A549 (cell line): ENCODE measurements at regions not wholly inside any gene's neighbourhood (a gene's known extent, or its start where the extent isn't known, plus 50 kb on each side); places are given as distances from the start of the nearest gene placed in this dataset.

Experiments
- ATAC-seq, 2 experiments: fragments of 200-7000 bp in 1 of 2; fragments of >200 bp in 1 of 2; cut with Nextera tagmentation in 1 of 2; cut with Tn5 transposase in 1 of 2; 3 replicates each; pipeline versions ENCODE4 v1.8.0 to v1.9.1; 2018 to 2020; ENCODE audit warnings: mild to moderate bottlenecking in 1 of 2, moderate library complexity in 1 of 2
- CTCF ChIA-PET: fragments of 300-600 bp; sonication (Branson Sonifier 250); formaldehyde crosslinking; extraction: SDS; loops from one replicate; lab custom pipeline; 2021; ENCODE audit warnings: antibody characterized with exemption, inconsistent platforms; lab: Yijun Ruan, JAX
- POLR2A ChIA-PET: fragments of 350-600 bp; formaldehyde crosslinking; extraction: SDS; loops from one replicate; lab custom pipeline; 2021; ENCODE audit warnings: antibody characterized with exemption, inconsistent platforms; lab: Yijun Ruan, JAX
- DNase-seq, 2 experiments: peaks; one replicate each; pipeline versions ENCODE4 v3.0.0 to v3.0.0-alpha.2; 2011 to 2016; ENCODE audit warnings: low read depth in 1 of 2, low spot score in 1 of 2
- FAIRE-seq: peaks from 2 replicates; lab custom pipeline; 2011; peaks lifted over from hg19 to GRCh38; lab: Jason Lieb, UNC
- H3K27ac ChIP-seq, 2 experiments: fragments of >200 bp; sonication (Bioruptor Twin); formaldehyde crosslinking; 3 replicates each; pipeline ENCODE4 v1.5.1; 2016 to 2017
- H3K4me1 ChIP-seq: fragments of >200 bp; sonication (Bioruptor Twin); formaldehyde crosslinking; 3 replicates; pipeline ENCODE4 v1.6.1; 2016
- H3K4me2 ChIP-seq: fragments of >200 bp; sonication (Bioruptor Twin); formaldehyde crosslinking; 3 replicates; pipeline ENCODE4 v1.6.1; 2016
- H3K4me3 ChIP-seq: fragments of >200 bp; sonication (Bioruptor Twin); formaldehyde crosslinking; 3 replicates; pipeline ENCODE4 v1.5.1; 2016
- H3K9me3 ChIP-seq: fragments of >200 bp; sonication (Bioruptor Twin); formaldehyde crosslinking; 3 replicates; pipeline ENCODE4 v1.6.1; 2016
- BHLHE40 ChIP-seq: IDR thresholded peaks from 2 replicates; pipeline ENCODE4 v1.6.1; 2012; ENCODE audit warnings: low read depth, low read length, inconsistent platforms
- CHD4 ChIP-seq: fragments of 200-600 bp; sonication (generic); IDR thresholded peaks from 2 replicates; pipeline ENCODE4 v1.6.1; 2016; ENCODE audit warnings: antibody characterized with exemption, mild to moderate bottlenecking, borderline replicate concordance
- E2F6 ChIP-seq: IDR thresholded peaks from 2 replicates; pipeline ENCODE4 v1.6.1; 2012; ENCODE audit warnings: low read depth, borderline replicate concordance
- EHMT2 ChIP-seq: fragments of 200-600 bp; sonication (generic); IDR thresholded peaks from 2 replicates; pipeline ENCODE4 v1.6.1; 2016; ENCODE audit warnings: antibody characterized with exemption, low read depth, mild to moderate bottlenecking, moderate library complexity
- ELK1 ChIP-seq: fragments of 150-350 bp; IDR thresholded peaks from 2 replicates; pipeline ENCODE4 v1.6.1; 2014; ENCODE audit warnings: low read depth, mild to moderate bottlenecking, low read length
- FOSL2 ChIP-seq, 2 experiments: fragments of 450-650 bp in 1 of 2; fragments of >200 bp in 1 of 2; sonication (Bioruptor Twin) in 1 of 2; formaldehyde crosslinking; IDR thresholded peaks; 2 replicates each; pipeline versions ENCODE4 v1.5.0 to v1.6.1; 2016 to 2020; ENCODE audit warnings: mild to moderate bottlenecking in 1 of 2, moderate library complexity in 1 of 2
- HOXA7 ChIP-seq: fragments of 250-450 bp; sonication (Bioruptor Pico); IDR thresholded peaks from 2 replicates; pipeline ENCODE4 v1.5.0; 2020; ENCODE audit warnings: mild to moderate bottlenecking, moderate library complexity
- HOXB5 ChIP-seq: fragments of 250-450 bp; sonication (Bioruptor Pico); IDR thresholded peaks from 2 replicates; pipeline ENCODE4 v1.5.0; 2020; ENCODE audit warnings: mild to moderate bottlenecking, moderate library complexity
- KDM5A ChIP-seq: fragments of 200-600 bp; sonication (generic); IDR thresholded peaks from 2 replicates; pipeline ENCODE4 v1.6.1; 2016; ENCODE audit warnings: antibody characterized with exemption, mild to moderate bottlenecking
- MAFK ChIP-seq: fragments of 450-650 bp; IDR thresholded peaks from 2 replicates; pipeline ENCODE4 v1.6.1; 2014; ENCODE audit not compliant: partially characterized antibody
- MAZ ChIP-seq: fragments of 150-350 bp; IDR thresholded peaks from 2 replicates; pipeline ENCODE4 v1.6.1; 2014; ENCODE audit warnings: antibody characterized with exemption, low read depth, low read length, borderline replicate concordance
- PBX3 ChIP-seq: IDR thresholded peaks from 2 replicates; pipeline ENCODE4 v1.6.1; 2012
- RAD21 ChIP-seq, 2 experiments: fragments of >200 bp in 1 of 2; sonication (Bioruptor Twin) in 1 of 2; formaldehyde crosslinking in 1 of 2; IDR thresholded peaks in 1 of 2; conservative IDR thresholded peaks in 1 of 2; 2 replicates in 1 of 2; 3 replicates in 1 of 2; pipeline ENCODE4 v1.6.1; 2012 to 2018; ENCODE audit warnings: inconsistent platforms in 1 of 2
- RCOR1 ChIP-seq: fragments of 150-350 bp; IDR thresholded peaks from 2 replicates; pipeline ENCODE4 v1.6.1; 2014; ENCODE audit warnings: antibody characterized with exemption, low read length, low read depth
- SMC3 ChIP-seq: fragments of >200 bp; sonication (Bioruptor Twin); formaldehyde crosslinking; IDR thresholded peaks from 3 replicates; pipeline ENCODE4 v1.6.1; 2018; ENCODE audit warnings: inconsistent platforms
- TP53 ChIP-seq: fragments of 250-450 bp; sonication (Bioruptor Pico); IDR thresholded peaks from 2 replicates; pipeline ENCODE4 v1.5.0; 2021; ENCODE audit warnings: mild to moderate bottlenecking, moderate library complexity
- ZC3H11A ChIP-seq: fragments of 450-650 bp; IDR thresholded peaks from 2 replicates; pipeline ENCODE4 v1.6.1; 2014; ENCODE audit warnings: antibody characterized with exemption, mild to moderate bottlenecking
- WGBS: methylation state at CpG from one replicate; pipeline ENCODE4 v1.1.6; 2017; ENCODE audit errors: missing lambda C conversion rate; 5-methylcytosine and 5-hydroxymethylcytosine counted together

- ATAC-seq, result no peak
- Histone ChIP-seq H3K4me1 (no peaks in the 10 kb centered on the region), H3K9me3 (no peaks in the 10 kb centered on the region), H3K4me2 (no peak overlapping the region), H3K4me3 (no peak overlapping the region)
- CTCF ChIA-PET, result no interaction called here
- POLR2A ChIA-PET, result no interaction called here
- no peak for DNase-seq
- no peak for TF ChIP-seq EHMT2
- TF ChIP-seq RCOR1, result no peak
- TF ChIP-seq, all 56 proteins: peak for 0
- no peak overlapping the region for H3K27ac ChIP-seq
- 46% methylated on average over 2 of the region's 2 CpGs for WGBS
- FAIRE-seq, result no peak
Observed at GRCh38 chr5:68467794-68468193, 252.2 kb downstream of the PIK3R1 start.

- no peak for FAIRE-seq
Observed at GRCh38 chr5:68468322-68468721, 252.8 kb downstream of the PIK3R1 start.

GRCh38 chr5:68475476-68475983 lies 260.0 kb downstream of the PIK3R1 start:
- Histone ChIP-seq H3K27ac (no peak overlapping the region), H3K4me3 (no peak overlapping the region), H3K4me2 (no peak overlapping the region), H3K9me3 (no peaks in the 10 kb centered on the region), H3K4me1 (no peaks in the 10 kb centered on the region)
- TF ChIP-seq MAFK (no peak), SMC3 (no peak), KDM5A (no peak), FOSL2 (IDR thresholded peaks at IDR 0.05) (no peak), FOSL2 (CRISPR knock-in tag; IDR thresholded peaks at IDR 0.05) (no peak), HOXB5 (CRISPR knock-in tag) (no peak), ELK1 (no peak), BHLHE40 (no peak), TP53 (CRISPR knock-in tag) (no peak), HOXA7 (no peak), PBX3 (no peak), E2F6 (no peak), MAZ (no peak), CHD4 (no peak), EHMT2 (no peak)
- ATAC-seq (no peak), FAIRE-seq (no peak), DNase-seq (no peak)
- ChIA-PET POLR2A (no interaction called here), CTCF (interaction anchor here (0.8 to 2.5 kb wide), 2 partner anchors 14 to 80 kb away, joined by 3 to 9 read pairs; no protein-coding TSS in a partner anchor)
- 56% methylated on average over 7 of the region's 7 CpGs for WGBS

More at GRCh38 chr5:68468322-68468721, 252.8 kb downstream of the PIK3R1 start:
- H3K4me3 ChIP-seq, result no peak overlapping the region
- H3K9me3 ChIP-seq, result no peaks in the 10 kb centered on the region
- 87% methylated on average over 4 of the region's 4 CpGs for WGBS
- CTCF ChIA-PET, result no interaction called here
- POLR2A ChIA-PET, result no interaction called here
- H3K27ac ChIP-seq, result no peak overlapping the region
- TF ChIP-seq MAZ (no peak), ZC3H11A (peak; percentile 77)
- no peaks in the 10 kb centered on the region for H3K4me1 ChIP-seq
- DNase-seq (no peak), ATAC-seq (no peak)
- no peak overlapping the region for H3K4me2 ChIP-seq

GRCh38 chr5:68476854-68477253 lies 261.3 kb downstream of the PIK3R1 start:
- CTCF ChIA-PET, result interaction anchor here (0.6 kb wide), 1 partner anchor 12 kb away, joined by 4 read pairs; no protein-coding TSS in a partner anchor
- Histone ChIP-seq H3K4me2 (no peak overlapping the region), H3K9me3 (no peaks in the 10 kb centered on the region), H3K4me1 (no peaks in the 10 kb centered on the region), H3K4me3 (no peak overlapping the region), H3K27ac (no peak overlapping the region)
- DNase-seq, result peak in 1 of 2 experiments; percentile 9
- TF ChIP-seq EHMT2 (no peak), RAD21 (conservative IDR thresholded peaks at IDR 0.05 in 1 of 2, IDR thresholded peaks at IDR 0.05 in 1 of 2) (0 out of 5 replicates have a peak, but pooled peaks have one; percentile 11 to 19)
- FAIRE-seq, result no peak
- ATAC-seq, result peak in 1 of 2 experiments; percentile 77; a peak in 3 of 6 replicates
- POLR2A ChIA-PET, result no interaction called here
- WGBS, result 58% methylated on average over 3 of the region's 3 CpGs
